RWPE2 (cell line): ENCODE measurements at regions not wholly inside any gene's neighbourhood (a gene's known extent, or its start where the extent isn't known, plus 50 kb on each side); places are given as distances from the start of the nearest gene placed in this dataset.
"Not testable (repeated sequence)": the region's sequence is repeated elsewhere in the genome, so short reads cannot be mapped to it uniquely, and the experiment has no call there.

Experiments
- ATAC-seq: fragments of 200-7000 bp; cut with Tn5 transposase; 3 replicates; pipeline ENCODE4 v1.9.1; 2021; ENCODE audit warnings: low read depth
- DNase-seq: peaks from one replicate; pipeline ENCODE4 v3.0.0-alpha.2; 2020; ENCODE audit warnings: low spot score
- H3K27ac ChIP-seq: fragments of 450-650 bp; 2 replicates; pipeline ENCODE4 v1.5.1; 2017; ENCODE audit warnings: mild to moderate bottlenecking; ENCODE audit not compliant: poor library complexity, severe bottlenecking
- H3K27me3 ChIP-seq: fragments of 250-450 bp; sonication (Bioruptor Pico); 2 replicates; pipeline ENCODE4 v1.5.1; 2021; ENCODE audit warnings: mild to moderate bottlenecking, moderate library complexity; ENCODE audit not compliant: insufficient read depth, poor library complexity, severe bottlenecking
- H3K36me3 ChIP-seq: fragments of 250-450 bp; sonication (Bioruptor Pico); 2 replicates; pipeline ENCODE4 v1.5.1; 2020; ENCODE audit warnings: low read depth, mild to moderate bottlenecking, moderate library complexity
- H3K4me1 ChIP-seq: fragments of 250-450 bp; sonication (Bioruptor Pico); 2 replicates; pipeline ENCODE4 v1.5.1; 2021; ENCODE audit warnings: mild to moderate bottlenecking, moderate library complexity; ENCODE audit not compliant: insufficient read depth, poor library complexity, severe bottlenecking
- H3K4me3 ChIP-seq: fragments of 250-450 bp; sonication (Bioruptor Pico); 2 replicates; pipeline ENCODE4 v1.5.1; 2021; ENCODE audit warnings: mild to moderate bottlenecking, moderate library complexity; ENCODE audit not compliant: severe bottlenecking
- H3K9me3 ChIP-seq: fragments of 250-450 bp; sonication (Bioruptor Pico); 2 replicates; pipeline ENCODE4 v1.5.1; 2021; ENCODE audit warnings: mild to moderate bottlenecking, moderate library complexity; ENCODE audit not compliant: severe bottlenecking
- TF ChIP-seq, protein P1 (sequence below): fragments of 450-650 bp; IDR thresholded peaks from one replicate; pipeline ENCODE4 v1.5.1; 2017; ENCODE audit warnings: mild to moderate bottlenecking, moderate library complexity; ENCODE audit not compliant: poor library complexity, severe bottlenecking

DNA sequence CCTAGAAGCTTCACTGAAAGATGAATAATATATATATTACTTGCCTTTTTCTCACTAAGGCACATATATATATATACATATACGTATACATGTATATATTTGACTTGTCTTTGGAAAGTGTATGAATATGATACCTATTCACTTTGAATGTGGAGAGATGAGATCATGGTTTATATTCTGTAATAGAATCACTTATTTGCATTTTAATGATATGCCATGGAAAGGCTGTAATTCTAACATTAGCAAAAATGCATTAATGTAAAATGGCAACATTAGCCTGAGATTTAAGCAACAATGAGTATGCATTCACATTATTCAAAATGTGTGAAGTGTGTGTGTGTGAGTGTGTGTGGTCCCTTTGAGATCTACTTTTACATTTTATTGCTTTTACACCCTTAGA lies 54.5 kb upstream of the PRKD1 start:
- DNase-seq (no peak), ATAC-seq (no peak)
- H3K36me3 ChIP-seq, result no peaks in the 10 kb centered on the region
- H3K9me3 ChIP-seq, result no peaks in the 10 kb centered on the region
- TF ChIP-seq, protein P1, sequence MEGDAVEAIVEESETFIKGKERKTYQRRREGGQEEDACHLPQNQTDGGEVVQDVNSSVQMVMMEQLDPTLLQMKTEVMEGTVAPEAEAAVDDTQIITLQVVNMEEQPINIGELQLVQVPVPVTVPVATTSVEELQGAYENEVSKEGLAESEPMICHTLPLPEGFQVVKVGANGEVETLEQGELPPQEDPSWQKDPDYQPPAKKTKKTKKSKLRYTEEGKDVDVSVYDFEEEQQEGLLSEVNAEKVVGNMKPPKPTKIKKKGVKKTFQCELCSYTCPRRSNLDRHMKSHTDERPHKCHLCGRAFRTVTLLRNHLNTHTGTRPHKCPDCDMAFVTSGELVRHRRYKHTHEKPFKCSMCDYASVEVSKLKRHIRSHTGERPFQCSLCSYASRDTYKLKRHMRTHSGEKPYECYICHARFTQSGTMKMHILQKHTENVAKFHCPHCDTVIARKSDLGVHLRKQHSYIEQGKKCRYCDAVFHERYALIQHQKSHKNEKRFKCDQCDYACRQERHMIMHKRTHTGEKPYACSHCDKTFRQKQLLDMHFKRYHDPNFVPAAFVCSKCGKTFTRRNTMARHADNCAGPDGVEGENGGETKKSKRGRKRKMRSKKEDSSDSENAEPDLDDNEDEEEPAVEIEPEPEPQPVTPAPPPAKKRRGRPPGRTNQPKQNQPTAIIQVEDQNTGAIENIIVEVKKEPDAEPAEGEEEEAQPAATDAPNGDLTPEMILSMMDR, result no peak
- peaks cover 19% of the 10 kb centered on the region for H3K27me3 ChIP-seq
- H3K27ac ChIP-seq, result no peak overlapping the region
- H3K4me3 ChIP-seq, result no peak overlapping the region
- H3K4me1 ChIP-seq, result no peaks in the 10 kb centered on the region

DNA sequence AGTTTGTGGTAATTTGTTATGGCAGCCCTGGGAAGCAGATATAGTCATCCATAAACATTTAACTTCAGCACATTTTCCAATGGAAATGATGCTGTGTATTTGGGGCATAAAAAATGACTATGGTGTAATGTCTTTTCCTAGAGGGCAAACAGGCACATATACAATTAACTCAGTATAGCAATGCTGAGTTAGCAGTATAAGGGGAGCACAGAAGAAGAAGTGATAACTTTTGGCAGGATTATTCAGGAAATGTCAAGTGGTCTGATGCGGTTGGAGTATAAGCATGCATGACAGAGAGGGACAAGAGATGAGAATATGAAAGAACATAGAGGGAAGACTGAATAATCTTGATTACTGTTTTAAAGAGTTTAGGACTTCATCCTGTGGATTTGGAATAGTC lies 55.3 kb upstream of the PRKD1 start:
- Histone ChIP-seq H3K27me3 (peaks cover 19% of the 10 kb centered on the region), H3K36me3 (no peaks in the 10 kb centered on the region), H3K9me3 (no peaks in the 10 kb centered on the region), H3K27ac (no peak overlapping the region), H3K4me3 (no peak overlapping the region), H3K4me1 (no peaks in the 10 kb centered on the region)
- DNase-seq (no peak), ATAC-seq (no peak)
- TF ChIP-seq, protein P1, result no peak

DNA sequence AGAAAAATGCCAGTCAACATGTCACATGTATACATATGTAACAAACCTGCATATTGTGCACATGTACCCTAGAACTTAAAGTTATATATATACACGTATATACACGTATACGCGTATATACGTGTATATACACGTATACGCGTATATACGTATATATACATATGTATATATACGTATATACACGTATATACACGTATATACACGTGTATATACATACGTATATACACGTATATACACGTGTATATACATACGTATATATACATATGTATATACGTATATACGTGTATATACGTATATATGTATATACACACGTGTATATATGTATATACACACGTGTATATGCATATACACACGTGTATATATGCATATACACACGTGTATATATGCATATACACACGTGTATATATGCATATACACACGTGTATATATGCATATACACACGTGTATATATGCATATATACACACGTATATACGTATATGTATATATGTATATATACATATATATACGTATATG lies 62.8 kb upstream of the PRKD1 start:
- ATAC-seq, H3K27ac ChIP-seq, H3K4me3 ChIP-seq, DNase-seq, H3K9me3 ChIP-seq, H3K4me1 ChIP-seq, H3K36me3 ChIP-seq: not testable (repeated sequence)
- peaks cover 11% of the 10 kb centered on the region for H3K27me3 ChIP-seq

DNA sequence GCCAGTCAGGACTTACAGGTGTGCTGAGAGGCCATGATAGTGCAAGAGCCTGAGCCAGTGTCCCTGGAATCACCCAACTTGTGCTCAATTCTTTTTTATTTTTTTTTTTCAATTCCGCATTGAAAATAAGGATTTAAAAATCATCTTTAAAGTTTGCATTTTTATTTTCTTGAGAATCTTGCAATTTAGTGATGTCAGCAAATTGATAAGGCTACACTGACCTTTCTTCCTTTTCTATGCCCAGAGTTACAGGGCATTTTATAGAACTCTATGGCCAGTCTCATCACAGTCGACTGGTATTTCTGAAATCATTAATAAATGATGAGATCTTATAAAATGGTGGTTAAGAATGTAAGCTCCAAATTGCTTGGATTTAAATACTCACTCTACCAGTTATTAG lies 63.3 kb upstream of the PRKD1 start:
- ATAC-seq (no peak), DNase-seq (no peak)
- Histone ChIP-seq H3K4me1 (no peaks in the 10 kb centered on the region), H3K36me3 (no peaks in the 10 kb centered on the region), H3K9me3 (no peaks in the 10 kb centered on the region), H3K27ac (no peak overlapping the region), H3K27me3 (peaks cover 14% of the 10 kb centered on the region), H3K4me3 (no peak overlapping the region)
- TF ChIP-seq, protein P1, result no peak

DNA sequence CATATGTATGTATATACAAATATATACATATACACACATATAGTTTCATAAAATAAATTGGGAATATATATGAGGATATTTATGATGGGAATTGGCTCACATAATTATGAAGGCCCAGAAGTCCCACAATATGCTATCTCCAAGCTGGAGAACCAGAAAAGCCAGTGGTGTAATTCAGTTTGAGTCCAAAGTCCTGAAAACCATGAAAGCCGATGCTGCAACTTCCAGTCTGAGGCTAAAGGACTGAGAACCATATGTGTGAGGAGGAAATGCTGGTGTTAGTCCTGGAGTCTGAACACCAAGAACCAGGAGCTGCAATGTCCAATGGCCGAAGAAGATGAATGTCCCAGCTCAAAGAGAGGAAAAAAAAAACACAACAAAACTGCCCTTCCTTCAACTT lies 65.5 kb upstream of the PRKD1 start:
- Histone ChIP-seq H3K27ac (no peak overlapping the region), H3K4me1 (no peaks in the 10 kb centered on the region)

More for the DNA sequence above, 65.5 kb upstream of the PRKD1 start:
- Histone ChIP-seq H3K36me3 (no peaks in the 10 kb centered on the region), H3K4me3 (no peak overlapping the region), H3K27me3 (peaks cover 16% of the 10 kb centered on the region), H3K9me3 (no peaks in the 10 kb centered on the region)
- TF ChIP-seq, protein P1, result no peak
- DNase-seq (no peak), ATAC-seq (no peak)
